ENCODE measurements at regions not wholly inside any gene's neighbourhood (a gene's known extent, or its start where the extent isn't known, plus 50 kb on each side); places are given as distances from the start of the nearest gene placed in this dataset.

- TF ChIP-seq CTCF (IDR thresholded peaks at IDR 0.05) (no peak), POLR2A (IDR thresholded peaks at IDR 0.05) (no peak)
These were observed 385.9 kb downstream of the INSC start for GRCh38 chr11:15500643-15501042.
